Nephron (organoid): ENCODE measurements at regions not wholly inside any gene's neighbourhood (a gene's known extent, or its start where the extent isn't known, plus 50 kb on each side); places are given as distances from the start of the nearest gene placed in this dataset.

Experiments used
- H3K27ac Mint-ChIP-seq, 3 experiments: 2 replicates each; pipeline ENCODE4 v1.8.0; 2020; ENCODE audit warnings: mixed read lengths in 3 of 3, mild to moderate bottlenecking in 2 of 3, moderate library complexity in 1 of 3
- H3K27me3 Mint-ChIP-seq: 2 replicates; pipeline ENCODE4 v1.8.0; 2021; ENCODE audit warnings: low read depth, mild to moderate bottlenecking, moderate library complexity, mixed read lengths
- H3K36me3 Mint-ChIP-seq: 2 replicates; pipeline ENCODE4 v1.8.0; 2020; ENCODE audit warnings: low read depth, mixed read lengths
- H3K4me1 Mint-ChIP-seq: 2 replicates; pipeline ENCODE4 v1.8.0; 2020; ENCODE audit warnings: mixed read lengths
- H3K4me3 Mint-ChIP-seq, 3 experiments: 2 replicates each; pipeline ENCODE4 v1.8.0; 2020; ENCODE audit warnings: mild to moderate bottlenecking in 3 of 3, mixed read lengths in 3 of 3, moderate library complexity in 2 of 3
- H3K9me3 Mint-ChIP-seq: 2 replicates; pipeline ENCODE4 v1.8.0; 2020; ENCODE audit warnings: mixed read lengths
- CTCF ChIP-seq, 3 experiments: fragments of 200-600 bp; sonication (generic); IDR thresholded peaks; one replicate each; pipeline ENCODE4 v1.5.0; 2021; ENCODE audit warnings: antibody characterized with exemption in 3 of 3; ENCODE audit not compliant: unreplicated experiment in 3 of 3

GRCh38 chr14:40268236-40268635 lies 836.0 kb upstream of the FBXO33 start:
- no peak overlapping the region for H3K4me3 Mint-ChIP-seq
- no peaks in the 10 kb centered on the region for H3K36me3 Mint-ChIP-seq
- TF ChIP-seq CTCF (IDR thresholded peaks at IDR 0.05; ENCODE audit: unreplicated experiment in 3 of 3) = no peak
- H3K27ac Mint-ChIP-seq = no peak overlapping the region
- no peaks in the 10 kb centered on the region for H3K4me1 Mint-ChIP-seq
- H3K27me3 Mint-ChIP-seq = peaks cover 4% of the 10 kb centered on the region
- no peaks in the 10 kb centered on the region for H3K9me3 Mint-ChIP-seq

GRCh38 chr14:40265096-40265495 lies 832.9 kb upstream of the FBXO33 start:
- Mint-ChIP-seq H3K36me3 (no peaks in the 10 kb centered on the region), H3K9me3 (no peaks in the 10 kb centered on the region), H3K27me3 (peaks cover 4% of the 10 kb centered on the region), H3K4me3 (no peak overlapping the region), H3K27ac (no peak overlapping the region), H3K4me1 (peaks cover 5% of the 10 kb centered on the region)
- TF ChIP-seq CTCF (IDR thresholded peaks at IDR 0.05; ENCODE audit: unreplicated experiment in 3 of 3) = no peak

GRCh38 chr14:40252817-40253447 lies 820.7 kb upstream of the FBXO33 start:
- Mint-ChIP-seq H3K9me3 (peaks cover 3% of the 10 kb centered on the region), H3K4me3 (no peak overlapping the region), H3K36me3 (no peaks in the 10 kb centered on the region), H3K27ac (no peak overlapping the region), H3K4me1 (peaks cover 8% of the 10 kb centered on the region), H3K27me3 (no peaks in the 10 kb centered on the region)
- no peak for TF ChIP-seq CTCF (IDR thresholded peaks at IDR 0.05; ENCODE audit: unreplicated experiment in 3 of 3)

GRCh38 chr14:40248671-40249070 lies 816.4 kb upstream of the FBXO33 start:
- Mint-ChIP-seq H3K36me3 (no peaks in the 10 kb centered on the region), H3K4me1 (no peaks in the 10 kb centered on the region), H3K4me3 (no peak overlapping the region), H3K27me3 (no peaks in the 10 kb centered on the region), H3K9me3 (peaks cover 6% of the 10 kb centered on the region), H3K27ac (no peak overlapping the region)
- no peak for TF ChIP-seq CTCF (IDR thresholded peaks at IDR 0.05; ENCODE audit: unreplicated experiment in 3 of 3)

GRCh38 chr14:40240245-40240859 lies 808.1 kb upstream of the FBXO33 start:
- no peaks in the 10 kb centered on the region for H3K4me1 Mint-ChIP-seq
- H3K36me3 Mint-ChIP-seq = no peaks in the 10 kb centered on the region
- TF ChIP-seq CTCF (IDR thresholded peaks at IDR 0.05; ENCODE audit: unreplicated experiment in 3 of 3) = no peak

GRCh38 chr14:40232302-40232701 lies 800.1 kb upstream of the FBXO33 start:
- H3K9me3 Mint-ChIP-seq = peaks cover 8% of the 10 kb centered on the region
- no peaks in the 10 kb centered on the region for H3K27me3 Mint-ChIP-seq
- TF ChIP-seq CTCF (IDR thresholded peaks at IDR 0.05; ENCODE audit: unreplicated experiment in 3 of 3) = no peak
- no peak overlapping the region for H3K27ac Mint-ChIP-seq
- no peak overlapping the region for H3K4me3 Mint-ChIP-seq
- H3K4me1 Mint-ChIP-seq = no peaks in the 10 kb centered on the region
- no peaks in the 10 kb centered on the region for H3K36me3 Mint-ChIP-seq

More at GRCh38 chr14:40240245-40240859, 808.1 kb upstream of the FBXO33 start:
- no peaks in the 10 kb centered on the region for H3K27me3 Mint-ChIP-seq
- peaks cover 8% of the 10 kb centered on the region for H3K9me3 Mint-ChIP-seq
- H3K4me3 Mint-ChIP-seq = no peak overlapping the region
- no peak overlapping the region for H3K27ac Mint-ChIP-seq
